Endothelial cell of umbilical vein (primary cell): ENCODE measurements at regions not wholly inside any gene's neighbourhood (a gene's known extent, or its start where the extent isn't known, plus 50 kb on each side); places are given as distances from the start of the nearest gene placed in this dataset.

Experiments
- BruUV-seq: library from RNA; stranded (reverse); fragments of 400-500 nt; replicated peaks from 2 replicates; lab custom pipeline; 2021; lab: Mats Ljungman, UMichigan
- CTCF ChIA-PET: fragments of 300-600, 350-600 bp; sonication (Branson Sonifier 250); formaldehyde crosslinking; loops from one replicate; lab custom pipeline; 2021; ENCODE audit warnings: antibody characterized with exemption, inconsistent platforms; lab: Charles Lee
- POLR2A ChIA-PET: fragments of 300-600, 350-600 bp; sonication (Branson Sonifier 250); formaldehyde crosslinking; loops from one replicate; lab custom pipeline; 2021; ENCODE audit warnings: antibody characterized with exemption, inconsistent platforms; lab: Charles Lee
- DNase-seq: peaks from one replicate; pipeline ENCODE4 v3.0.0-alpha.2; 2011; ENCODE audit warnings: low read depth, low spot score
- FAIRE-seq: peaks from 2 replicates; lab custom pipeline; 2011; peaks lifted over from hg19 to GRCh38; lab: Jason Lieb, UNC
- H2AFZ ChIP-seq: 2 replicates; pipeline ENCODE4 v1.6.0; 2012; ENCODE audit warnings: low read depth, low read length, control low read depth, inconsistent platforms
- H3K27ac ChIP-seq: 2 replicates; pipeline ENCODE4 v1.5.1; 2011; ENCODE audit warnings: low read depth, mild to moderate bottlenecking, control low read depth, low read length, moderate library complexity; ENCODE audit not compliant: insufficient read depth
- H3K27me3 ChIP-seq, 2 experiments: 2 replicates each; pipeline versions ENCODE4 v1.6.0 to v1.6.1; 2011; ENCODE audit warnings: low read length in 2 of 2, mixed read lengths in 1 of 2; ENCODE audit not compliant: control insufficient read depth in 2 of 2, insufficient read depth in 2 of 2
- H3K36me3 ChIP-seq, 2 experiments: 2 replicates in 1 of 2; 3 replicates in 1 of 2; pipeline ENCODE4 v1.5.1; 2011; ENCODE audit warnings: low read length in 2 of 2, mild to moderate bottlenecking in 1 of 2, moderate library complexity in 1 of 2; ENCODE audit not compliant: control insufficient read depth in 2 of 2, insufficient read depth in 2 of 2; ENCODE audit errors: extremely low read depth in 1 of 2
- H3K4me1 ChIP-seq: 3 replicates; pipeline ENCODE4 v1.5.1; 2011; ENCODE audit warnings: mild to moderate bottlenecking, low read length; ENCODE audit not compliant: control insufficient read depth, insufficient read depth; ENCODE audit errors: extremely low read depth
- H3K4me2 ChIP-seq: 2 replicates; pipeline ENCODE4 v1.6.1; 2011; ENCODE audit warnings: low read length, control low read depth, mixed read lengths; ENCODE audit not compliant: insufficient read depth
- H3K4me3 ChIP-seq, 3 experiments: fragments of 200-600 bp in 1 of 3; sonication (generic), shearing (Covaris generic) in 1 of 3; replicated peaks in 1 of 3; 2 replicates each; pipeline ENCODE4 v1.5.1; 2011 to 2016; ENCODE audit warnings: control low read depth in 3 of 3, low read length in 3 of 3, mild to moderate bottlenecking in 2 of 3, inconsistent platforms in 1 of 3, low read depth in 1 of 3, moderate library complexity in 1 of 3; ENCODE audit not compliant: insufficient read depth in 1 of 3
- H3K79me2 ChIP-seq: 2 replicates; pipeline ENCODE4 v1.6.0; 2012; ENCODE audit warnings: low read length, inconsistent platforms; ENCODE audit not compliant: control insufficient read depth, insufficient read depth
- H3K9ac ChIP-seq: replicated peaks from 2 replicates; pipeline ENCODE3; 2011; ENCODE audit warnings: low read length, control low read depth; ENCODE audit not compliant: insufficient read depth; ENCODE audit errors: extremely low read depth
- H3K9me1 ChIP-seq: replicated peaks from 3 replicates; pipeline ENCODE4 v1.6.0; 2011; ENCODE audit warnings: mild to moderate bottlenecking, low read length; ENCODE audit not compliant: control insufficient read depth, insufficient read depth; ENCODE audit errors: extremely low read depth
- H3K9me3 ChIP-seq: replicated peaks from 2 replicates; pipeline ENCODE4 v1.5.1; 2012; ENCODE audit warnings: low read length, inconsistent platforms; ENCODE audit not compliant: control insufficient read depth, insufficient read depth
- H4K20me1 ChIP-seq: replicated peaks from 2 replicates; pipeline ENCODE3; 2011; ENCODE audit warnings: mild to moderate bottlenecking, low read length; ENCODE audit not compliant: control insufficient read depth, insufficient read depth; ENCODE audit errors: extremely low read depth
- EZH2 ChIP-seq: IDR thresholded peaks from 2 replicates; pipeline ENCODE4 v1.6.1; 2012; ENCODE audit warnings: borderline replicate concordance, low read depth, mild to moderate bottlenecking, moderate library complexity, low read length, inconsistent platforms; ENCODE audit not compliant: severe bottlenecking
- FOS ChIP-seq: IDR thresholded peaks from 2 replicates; pipeline ENCODE4 v1.6.1; 2011; ENCODE audit warnings: mild to moderate bottlenecking, low read length, moderate library complexity, borderline replicate concordance; ENCODE audit not compliant: insufficient read depth
- GATA2 ChIP-seq: IDR thresholded peaks from 2 replicates; pipeline ENCODE4 v1.7.0; 2011; ENCODE audit warnings: low read depth, mild to moderate bottlenecking, moderate library complexity, mixed read lengths, low read length; ENCODE audit not compliant: insufficient read length, insufficient read depth
- JUN ChIP-seq: IDR thresholded peaks from 2 replicates; pipeline ENCODE4 v1.6.1; 2011; ENCODE audit warnings: borderline replicate concordance, low read depth; ENCODE audit not compliant: insufficient read length, insufficient read depth
- MAX ChIP-seq: IDR thresholded peaks from 2 replicates; pipeline ENCODE4 v1.6.1; 2011; ENCODE audit not compliant: insufficient read depth, insufficient read length
- MYC ChIP-seq: IDR thresholded peaks from one replicate; pipeline ENCODE4 v1.6.1; 2011; ENCODE audit warnings: mild to moderate bottlenecking, low read depth, low read length
- POLR2A ChIP-seq: IDR thresholded peaks from 2 replicates; pipeline ENCODE4 v1.6.1; 2012; ENCODE audit warnings: low read depth, mild to moderate bottlenecking, control low read depth, low read length
- POLR2AphosphoS5 ChIP-seq: IDR thresholded peaks from 2 replicates; pipeline ENCODE4 v1.6.1; 2012; ENCODE audit warnings: low read depth, mild to moderate bottlenecking, control low read depth, low read length, moderate library complexity; ENCODE audit not compliant: insufficient read depth
- dilution Hi-C: fragments of 300-500 bp; cut with MboI; formaldehyde crosslinking; loops from one replicate; pipeline ENCODE4 v1.15.0; 2019; ENCODE audit warnings: low sequenced_read_pairs; ENCODE audit not compliant: extremely low pct_ligation_motif_present
- intact Hi-C: fragments of 100-400 bp; cut with micrococcal nuclease; formaldehyde crosslinking; loops from one replicate; pipeline ENCODE4 v1.10.0; 2022
- TF ChIP-seq, protein P1 (sequence below), 2 donors: IDR thresholded peaks; 1 replicate in 1 of 2; 2 replicates in 1 of 2; pipeline ENCODE4 v1.5.1; 2011; ENCODE audit warnings: low read length in 2 of 2, mild to moderate bottlenecking in 2 of 2, moderate library complexity in 2 of 2, control low read depth in 1 of 2, inconsistent platforms in 1 of 2, low read depth in 1 of 2; ENCODE audit not compliant: insufficient read depth in 1 of 2; ENCODE audit errors: extremely low read depth in 1 of 2

GRCh38 chr10:21304198-21304597 is 221.3 kb downstream of the SKIDA1 start:
- no peak overlapping the region for H3K4me2 ChIP-seq
- H3K79me2 ChIP-seq, result no peaks in the 10 kb centered on the region
- H2AFZ ChIP-seq, result no peak overlapping the region
- H3K4me3 ChIP-seq, result no peak overlapping the region
- no peaks in the 10 kb centered on the region for H3K4me1 ChIP-seq
- H3K9ac ChIP-seq, result no peak overlapping the region
- no peaks in the 10 kb centered on the region for H3K9me1 ChIP-seq
- BruUV-seq, result no TSS peak
- dilution Hi-C loops (no loop called here), intact Hi-C loops (no loop called here)
- H3K27ac ChIP-seq, result no peak overlapping the region
- no peaks in the 10 kb centered on the region for H3K27me3 ChIP-seq
- FAIRE-seq (no peak), DNase-seq (no peak)
- H3K36me3 ChIP-seq, result no peaks in the 10 kb centered on the region
- CTCF ChIA-PET, result no interaction called here
- no peaks in the 10 kb centered on the region for H3K9me3 ChIP-seq
- H4K20me1 ChIP-seq, result no peaks in the 10 kb centered on the region
- POLR2A ChIA-PET, result no interaction called here
- TF ChIP-seq GATA2 (no peak), POLR2A (no peak), MAX (no peak), MYC (no peak), POLR2AphosphoS5 (no peak), FOS (no peak), JUN (no peak), EZH2 (no peak)
- TF ChIP-seq, protein P1, sequence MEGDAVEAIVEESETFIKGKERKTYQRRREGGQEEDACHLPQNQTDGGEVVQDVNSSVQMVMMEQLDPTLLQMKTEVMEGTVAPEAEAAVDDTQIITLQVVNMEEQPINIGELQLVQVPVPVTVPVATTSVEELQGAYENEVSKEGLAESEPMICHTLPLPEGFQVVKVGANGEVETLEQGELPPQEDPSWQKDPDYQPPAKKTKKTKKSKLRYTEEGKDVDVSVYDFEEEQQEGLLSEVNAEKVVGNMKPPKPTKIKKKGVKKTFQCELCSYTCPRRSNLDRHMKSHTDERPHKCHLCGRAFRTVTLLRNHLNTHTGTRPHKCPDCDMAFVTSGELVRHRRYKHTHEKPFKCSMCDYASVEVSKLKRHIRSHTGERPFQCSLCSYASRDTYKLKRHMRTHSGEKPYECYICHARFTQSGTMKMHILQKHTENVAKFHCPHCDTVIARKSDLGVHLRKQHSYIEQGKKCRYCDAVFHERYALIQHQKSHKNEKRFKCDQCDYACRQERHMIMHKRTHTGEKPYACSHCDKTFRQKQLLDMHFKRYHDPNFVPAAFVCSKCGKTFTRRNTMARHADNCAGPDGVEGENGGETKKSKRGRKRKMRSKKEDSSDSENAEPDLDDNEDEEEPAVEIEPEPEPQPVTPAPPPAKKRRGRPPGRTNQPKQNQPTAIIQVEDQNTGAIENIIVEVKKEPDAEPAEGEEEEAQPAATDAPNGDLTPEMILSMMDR (IDR thresholded peaks at IDR 0.05; ENCODE audit: extremely low read depth in 1 of 2, insufficient read depth in 1 of 2, low read depth in 1 of 2, low read length in 2 of 2), result no peak
